PFSK-1 (cell line): ENCODE measurements at regions not wholly inside any gene's neighbourhood (a gene's known extent, or its start where the extent isn't known, plus 50 kb on each side); places are given as distances from the start of the nearest gene placed in this dataset.

Experiments
- FOXP2 ChIP-seq: optimal IDR thresholded peaks from 2 replicates; pipeline ENCODE3; 2011; ENCODE audit warnings: borderline replicate concordance, control low read depth, inconsistent platforms; ENCODE audit not compliant: insufficient read depth; ENCODE audit errors: extremely low read length, extremely low read depth
- POLR2AphosphoS5 ChIP-seq: IDR thresholded peaks from 2 replicates; pipeline ENCODE4 v1.6.1; 2012; ENCODE audit warnings: low read depth, mild to moderate bottlenecking, control low read depth, low read length, moderate library complexity
- SIN3A ChIP-seq: IDR thresholded peaks from 2 replicates; pipeline ENCODE4 v1.6.1; 2012; ENCODE audit warnings: mild to moderate bottlenecking, low read length, moderate library complexity, borderline replicate concordance; ENCODE audit not compliant: insufficient read depth
- TAF1 ChIP-seq: IDR thresholded peaks from 2 replicates; pipeline ENCODE4 v1.6.1; 2012; ENCODE audit warnings: low read length, control low read depth, borderline replicate concordance; ENCODE audit not compliant: insufficient read depth
- TF ChIP-seq, protein P1 (sequence below), 2 experiments: IDR thresholded peaks; 2 replicates each; pipeline versions ENCODE4 v1.6.1 to v1.8.0; 2011 to 2012; ENCODE audit warnings: low read depth in 2 of 2, low read length in 2 of 2, control low read depth in 1 of 2, inconsistent platforms in 1 of 2, mild to moderate bottlenecking in 1 of 2, moderate library complexity in 1 of 2; ENCODE audit not compliant: insufficient read depth in 1 of 2

GRCh38 chr20:50272724-50273446, 82.3 kb downstream of the CEBPB start:
- TF ChIP-seq POLR2AphosphoS5 (no peak), TAF1 (no peak), FOXP2 (no peak), SIN3A (no peak)
- TF ChIP-seq, protein P1, sequence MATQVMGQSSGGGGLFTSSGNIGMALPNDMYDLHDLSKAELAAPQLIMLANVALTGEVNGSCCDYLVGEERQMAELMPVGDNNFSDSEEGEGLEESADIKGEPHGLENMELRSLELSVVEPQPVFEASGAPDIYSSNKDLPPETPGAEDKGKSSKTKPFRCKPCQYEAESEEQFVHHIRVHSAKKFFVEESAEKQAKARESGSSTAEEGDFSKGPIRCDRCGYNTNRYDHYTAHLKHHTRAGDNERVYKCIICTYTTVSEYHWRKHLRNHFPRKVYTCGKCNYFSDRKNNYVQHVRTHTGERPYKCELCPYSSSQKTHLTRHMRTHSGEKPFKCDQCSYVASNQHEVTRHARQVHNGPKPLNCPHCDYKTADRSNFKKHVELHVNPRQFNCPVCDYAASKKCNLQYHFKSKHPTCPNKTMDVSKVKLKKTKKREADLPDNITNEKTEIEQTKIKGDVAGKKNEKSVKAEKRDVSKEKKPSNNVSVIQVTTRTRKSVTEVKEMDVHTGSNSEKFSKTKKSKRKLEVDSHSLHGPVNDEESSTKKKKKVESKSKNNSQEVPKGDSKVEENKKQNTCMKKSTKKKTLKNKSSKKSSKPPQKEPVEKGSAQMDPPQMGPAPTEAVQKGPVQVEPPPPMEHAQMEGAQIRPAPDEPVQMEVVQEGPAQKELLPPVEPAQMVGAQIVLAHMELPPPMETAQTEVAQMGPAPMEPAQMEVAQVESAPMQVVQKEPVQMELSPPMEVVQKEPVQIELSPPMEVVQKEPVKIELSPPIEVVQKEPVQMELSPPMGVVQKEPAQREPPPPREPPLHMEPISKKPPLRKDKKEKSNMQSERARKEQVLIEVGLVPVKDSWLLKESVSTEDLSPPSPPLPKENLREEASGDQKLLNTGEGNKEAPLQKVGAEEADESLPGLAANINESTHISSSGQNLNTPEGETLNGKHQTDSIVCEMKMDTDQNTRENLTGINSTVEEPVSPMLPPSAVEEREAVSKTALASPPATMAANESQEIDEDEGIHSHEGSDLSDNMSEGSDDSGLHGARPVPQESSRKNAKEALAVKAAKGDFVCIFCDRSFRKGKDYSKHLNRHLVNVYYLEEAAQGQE (IDR thresholded peaks at IDR 0.05; ENCODE audit: insufficient read depth in 1 of 2, low read depth in 2 of 2, low read length in 2 of 2) = no peak

DNA sequence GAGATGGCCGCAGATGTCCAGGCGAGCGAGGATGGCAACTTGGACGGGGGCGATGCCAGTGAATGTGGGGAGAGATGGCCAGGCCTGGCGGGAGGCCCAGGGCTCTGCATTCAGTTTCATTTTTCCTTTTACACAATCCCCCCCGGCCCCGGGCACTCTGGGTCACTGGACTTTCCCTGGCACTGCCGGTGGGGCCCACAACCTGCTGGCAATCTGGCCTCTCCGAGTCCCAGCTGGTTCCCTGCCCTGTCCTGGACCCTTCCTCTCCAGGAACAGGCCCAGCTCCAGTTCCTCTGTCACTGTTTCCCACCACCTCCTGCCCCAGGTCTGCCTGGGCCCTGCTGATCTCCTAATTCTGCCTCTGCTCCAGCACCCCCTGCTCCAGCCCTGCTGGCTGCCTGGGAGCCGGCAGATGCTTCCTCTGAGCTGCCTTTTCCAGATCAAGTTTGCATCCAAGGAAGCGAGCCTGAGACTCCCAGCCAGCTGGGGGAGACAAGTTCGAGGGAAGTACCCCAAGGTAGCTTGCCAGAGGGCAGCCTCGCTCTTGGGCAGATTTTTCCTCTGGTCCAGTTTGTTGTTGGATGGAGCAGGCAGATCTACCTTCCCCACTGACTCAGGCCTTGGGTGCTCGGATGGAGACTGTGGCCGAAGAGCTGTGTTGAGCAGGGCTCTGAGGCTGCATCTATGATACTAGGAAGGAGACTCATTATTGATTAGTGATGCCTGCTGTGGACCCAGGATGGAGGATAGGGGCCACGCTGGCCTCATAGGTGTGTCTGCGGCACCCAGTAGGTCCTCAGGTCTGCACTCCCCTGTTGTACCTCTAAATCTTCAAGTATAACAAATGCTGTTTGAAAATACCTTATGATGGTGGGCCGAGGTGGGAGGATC, 83.2 kb downstream of the CEBPB start:
- TF ChIP-seq FOXP2 (no peak), SIN3A (no peak), POLR2AphosphoS5 (no peak), TAF1 (no peak)
- TF ChIP-seq, protein P1 (IDR thresholded peaks at IDR 0.05; ENCODE audit: insufficient read depth in 1 of 2, low read depth in 2 of 2, low read length in 2 of 2) = no peak

DNA sequence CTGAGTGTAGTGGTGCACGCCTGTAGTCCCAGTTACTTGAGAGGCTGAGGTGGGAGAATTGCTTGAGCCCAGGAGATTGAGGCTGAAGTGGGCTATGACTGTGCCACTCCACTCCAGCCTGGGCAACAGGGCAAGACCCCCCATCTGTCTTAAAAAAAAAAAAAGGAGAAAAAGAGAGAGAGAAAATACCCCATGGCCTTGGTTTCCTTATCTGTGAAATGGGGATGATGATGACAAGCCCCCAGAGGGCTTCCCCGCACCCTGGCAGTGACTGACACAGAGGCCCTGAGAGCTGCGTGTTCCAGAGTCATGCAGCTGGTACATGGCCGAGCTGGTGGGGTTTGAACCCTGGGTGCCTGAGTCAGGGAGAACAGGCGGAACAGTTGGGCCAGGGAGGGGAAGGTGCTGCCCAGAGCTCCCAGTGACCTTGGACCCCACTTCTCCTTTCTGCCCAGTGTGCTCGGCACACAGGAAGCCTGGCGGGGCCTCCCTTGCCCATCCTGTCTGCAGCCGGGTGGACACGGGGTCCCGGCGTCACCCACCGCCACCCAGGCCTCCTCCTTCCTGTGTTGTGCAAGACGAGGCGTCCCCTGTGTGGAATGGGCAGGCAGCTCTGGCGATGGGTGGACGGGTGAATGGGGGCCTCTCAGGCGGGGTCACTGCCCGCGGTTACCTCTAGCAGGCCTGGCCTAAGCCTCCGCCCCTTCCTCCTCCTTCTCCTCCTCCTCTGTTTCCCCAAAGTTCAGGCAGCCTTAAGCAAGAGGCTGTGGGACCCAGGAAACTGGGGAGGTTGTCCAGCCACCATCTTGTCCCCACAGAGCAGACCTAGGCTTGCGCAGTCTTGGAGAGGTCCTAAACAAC, 84.2 kb downstream of the CEBPB start:
- no peak for TF ChIP-seq FOXP2
- TF ChIP-seq SIN3A = no peak
- TF ChIP-seq, protein P1 (IDR thresholded peaks at IDR 0.05; ENCODE audit: insufficient read depth in 1 of 2, low read depth in 2 of 2, low read length in 2 of 2) = no peak
- TF ChIP-seq TAF1 = no peak

DNA sequence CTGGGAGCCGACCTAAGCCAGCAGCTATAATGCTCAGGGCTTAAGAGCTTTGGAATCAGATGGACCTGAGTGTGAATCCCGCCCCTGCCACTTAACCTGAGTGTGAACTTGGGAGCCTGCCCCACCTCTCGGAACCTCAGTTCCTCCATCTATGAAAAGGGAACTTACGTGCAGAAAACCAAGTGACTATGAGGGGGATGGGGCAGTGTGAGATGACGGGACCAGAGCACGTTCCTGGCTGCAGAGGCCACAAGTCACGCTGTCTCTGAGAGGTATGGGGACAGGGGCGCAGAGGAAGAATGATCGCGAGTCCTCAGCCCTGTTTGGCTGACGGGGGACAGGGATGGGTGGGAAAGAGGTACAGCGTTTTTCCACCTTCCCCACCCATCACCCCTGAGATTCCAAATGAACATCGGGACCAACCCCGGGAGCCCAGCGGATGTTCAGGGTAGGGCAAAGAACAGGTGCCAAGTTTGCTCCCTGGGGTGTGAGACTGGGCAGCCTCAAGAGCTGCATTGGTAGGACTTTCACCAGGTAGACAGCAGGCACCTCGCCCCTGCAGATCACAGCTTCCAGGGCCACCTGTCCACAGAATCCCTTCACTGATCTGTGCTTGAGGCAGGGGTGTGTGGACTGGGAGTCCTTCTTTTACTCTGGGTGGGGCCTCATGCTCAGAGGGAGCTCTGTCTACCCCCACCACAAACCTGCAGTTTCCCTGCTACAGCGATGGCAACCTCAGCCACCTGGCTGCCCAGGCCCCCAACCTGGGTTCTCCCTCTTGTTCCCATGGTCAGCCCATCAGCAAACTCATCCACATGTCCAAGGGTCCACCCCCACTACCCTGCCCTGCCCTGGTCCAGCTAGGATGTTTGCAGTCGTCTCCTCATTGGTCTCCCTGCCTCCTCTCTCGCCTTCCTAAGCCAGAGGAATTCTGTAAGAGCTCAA, 85.8 kb downstream of the CEBPB start:
- TF ChIP-seq, protein P1 (IDR thresholded peaks at IDR 0.05; ENCODE audit: insufficient read depth in 1 of 2, low read depth in 2 of 2, low read length in 2 of 2) = no peak
- no peak for TF ChIP-seq SIN3A
- no peak for TF ChIP-seq TAF1
- TF ChIP-seq FOXP2 = no peak
- no peak for TF ChIP-seq POLR2AphosphoS5
